HG03196 (cell line): ENCODE measurements at regions not wholly inside any gene's neighbourhood (a gene's known extent, or its start where the extent isn't known, plus 50 kb on each side); places are given as distances from the start of the nearest gene placed in this dataset.
"Not testable (repeated sequence)": the region's sequence is repeated elsewhere in the genome, so short reads cannot be mapped to it uniquely, and the experiment has no call there.

Source experiments
- ATAC-seq: cut with Tn5 transposase; IDR thresholded peaks from one replicate; pipeline ENCODE4 v1.9.1; 2021; ENCODE audit not compliant: unreplicated experiment

DNA sequence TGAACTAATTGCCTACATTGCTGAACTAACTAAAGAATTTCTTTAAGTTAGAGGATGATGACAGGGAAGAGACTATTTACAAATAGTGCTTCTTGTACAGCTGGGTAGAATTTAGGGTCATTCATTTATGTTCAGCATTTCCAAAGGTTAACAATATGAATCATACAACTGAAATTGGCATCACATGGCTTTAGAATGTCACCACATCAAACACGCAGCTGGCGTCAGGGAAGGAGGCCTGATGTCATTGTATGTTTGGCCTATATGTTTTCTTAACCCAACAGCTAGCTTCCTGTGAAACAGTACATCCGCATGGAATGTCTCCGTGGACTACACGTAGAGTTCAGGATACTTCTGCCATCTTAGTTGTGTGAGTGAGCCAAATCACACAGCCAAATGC is 99.0 kb upstream of the TNFSF11 start:
- no peak for ATAC-seq

DNA sequence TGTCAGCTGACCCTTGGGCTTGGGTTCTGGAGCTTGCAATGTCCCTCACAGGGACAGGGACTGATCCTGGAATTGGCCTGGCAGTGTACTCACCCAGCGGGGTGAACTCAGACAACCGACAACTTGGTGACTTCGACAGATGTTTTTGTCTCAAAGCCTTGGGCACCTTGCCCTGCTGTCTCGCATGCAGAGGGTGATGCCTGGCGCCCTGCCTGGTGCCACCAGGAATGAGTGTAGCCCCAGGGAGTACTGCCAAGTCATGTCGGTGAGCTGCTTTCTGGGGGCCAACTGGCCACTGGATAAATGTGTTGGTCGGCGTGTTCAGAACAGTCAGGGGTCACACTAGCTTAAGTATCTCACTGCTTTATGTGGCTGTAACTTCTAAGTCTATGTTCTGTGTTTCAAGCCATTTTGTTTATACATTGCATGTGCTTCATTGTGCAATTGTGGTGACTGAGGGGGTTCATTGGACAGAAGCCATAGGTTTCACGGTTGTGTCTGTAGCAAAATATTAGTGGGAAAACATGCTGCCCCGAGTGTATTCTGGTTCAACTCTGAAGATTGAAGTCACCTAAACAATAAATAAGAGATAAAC is 96.3 kb upstream of the TNFSF11 start:
- no peak for ATAC-seq

DNA sequence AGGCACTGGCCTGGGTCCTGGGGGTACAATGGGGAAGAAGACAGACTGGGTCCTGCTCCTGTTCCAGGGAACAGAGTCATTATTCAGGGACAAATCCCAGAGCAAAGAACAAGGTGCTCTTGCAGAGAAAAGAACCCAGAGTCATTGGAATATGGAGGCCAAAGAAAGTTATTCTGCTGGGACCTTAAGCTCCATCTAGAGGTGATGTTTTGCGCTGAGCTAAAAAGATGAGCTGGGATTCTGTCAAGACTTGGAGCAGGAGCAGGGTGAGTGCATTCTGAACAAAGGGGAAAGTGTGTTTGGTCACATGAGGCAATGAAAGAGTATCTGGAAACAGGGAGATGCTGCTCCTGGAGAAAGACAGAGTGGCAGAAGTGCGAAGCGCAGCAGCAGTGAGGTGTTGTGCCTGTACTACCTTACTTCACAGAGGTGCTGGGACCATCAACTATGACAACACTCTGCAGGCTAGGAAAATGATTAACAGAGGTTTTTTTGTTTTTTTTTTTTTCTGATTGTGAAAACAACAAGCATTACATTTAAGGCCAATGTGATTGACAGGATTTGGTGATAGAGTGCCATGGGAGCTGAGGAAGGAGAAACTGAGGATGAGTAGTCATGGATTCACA is 95.3 kb upstream of the TNFSF11 start:
- no peak for ATAC-seq

DNA sequence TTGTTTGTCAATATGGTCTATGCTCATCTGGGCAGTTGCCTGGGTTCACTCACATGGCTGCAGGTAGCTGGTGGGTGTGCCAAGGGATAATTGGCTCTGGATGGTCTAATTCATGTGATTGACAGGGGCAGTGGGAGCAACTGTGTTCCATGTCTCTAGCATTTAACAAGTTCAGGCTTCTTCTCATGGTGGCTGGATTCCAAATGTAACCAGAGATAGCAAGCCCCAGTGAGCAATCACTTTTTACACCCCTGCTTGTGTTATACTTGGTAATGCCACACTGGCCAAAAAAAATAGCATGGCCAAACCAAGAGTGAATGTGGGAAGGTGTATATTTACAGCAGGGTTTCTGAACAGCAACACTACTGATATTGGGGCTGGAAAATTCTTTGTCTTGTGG is 89.6 kb upstream of the TNFSF11 start:
- no peak for ATAC-seq

DNA sequence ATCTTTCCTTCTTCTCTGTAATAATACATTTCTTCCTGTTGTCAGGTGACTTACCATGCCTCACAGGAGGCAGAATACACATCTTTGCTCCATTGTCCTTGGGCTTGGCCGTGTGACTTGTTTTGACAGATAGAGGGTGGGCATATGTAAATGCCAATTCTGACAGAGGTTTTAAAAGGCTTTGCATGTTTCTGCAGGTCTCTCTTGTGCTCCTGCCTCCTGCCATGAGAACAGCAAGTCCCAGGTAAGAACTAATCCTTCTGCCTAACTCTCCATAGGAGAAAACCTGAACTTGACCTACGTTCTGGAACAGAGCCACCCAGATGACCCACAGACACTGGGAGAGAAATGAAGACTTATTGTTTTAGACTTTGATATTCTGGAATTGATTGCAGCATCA is 88.7 kb upstream of the TNFSF11 start:
- no peak for ATAC-seq

DNA sequence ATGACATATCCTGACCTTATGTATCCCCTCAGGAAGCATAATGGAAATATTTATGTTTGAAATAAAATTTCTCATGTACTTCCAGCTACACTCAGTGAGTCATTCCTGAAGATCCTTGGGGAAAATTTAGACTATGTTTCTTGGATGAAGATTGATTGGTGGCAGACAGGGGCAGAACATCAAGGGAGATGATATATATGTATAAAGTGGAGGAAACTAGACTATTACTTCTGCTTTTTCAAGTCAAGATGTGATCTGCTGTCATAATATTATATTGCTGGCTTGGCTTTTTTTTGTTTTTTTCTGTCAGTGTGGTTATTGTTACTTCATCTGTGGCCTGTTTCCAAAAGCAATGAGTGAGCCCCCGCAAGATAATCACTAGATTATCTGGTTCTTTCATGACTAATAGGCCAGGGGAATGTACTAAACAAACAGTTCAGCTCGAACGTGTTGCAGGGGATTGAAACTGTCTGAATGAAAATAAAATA is 87.2 kb upstream of the TNFSF11 start:
- ATAC-seq, result no peak

DNA sequence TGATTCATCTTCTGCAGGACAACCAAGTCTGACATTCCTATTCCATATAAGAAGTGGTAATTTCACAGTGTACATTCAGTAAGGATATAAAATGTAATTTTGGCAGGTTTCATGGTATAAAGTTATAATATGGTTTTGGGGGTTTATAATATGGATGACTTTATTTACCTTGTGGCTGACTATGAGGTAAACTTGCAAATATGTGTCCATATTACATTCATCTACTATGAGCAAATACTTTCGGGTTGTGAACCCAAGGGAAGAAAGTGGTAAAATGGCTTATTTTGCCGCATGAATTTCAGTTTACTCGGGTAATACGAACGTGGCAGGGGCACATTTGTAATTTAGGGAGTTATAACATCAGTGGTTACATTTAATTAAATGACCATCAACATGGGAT is 86.7 kb upstream of the TNFSF11 start:
- no peak for ATAC-seq

DNA sequence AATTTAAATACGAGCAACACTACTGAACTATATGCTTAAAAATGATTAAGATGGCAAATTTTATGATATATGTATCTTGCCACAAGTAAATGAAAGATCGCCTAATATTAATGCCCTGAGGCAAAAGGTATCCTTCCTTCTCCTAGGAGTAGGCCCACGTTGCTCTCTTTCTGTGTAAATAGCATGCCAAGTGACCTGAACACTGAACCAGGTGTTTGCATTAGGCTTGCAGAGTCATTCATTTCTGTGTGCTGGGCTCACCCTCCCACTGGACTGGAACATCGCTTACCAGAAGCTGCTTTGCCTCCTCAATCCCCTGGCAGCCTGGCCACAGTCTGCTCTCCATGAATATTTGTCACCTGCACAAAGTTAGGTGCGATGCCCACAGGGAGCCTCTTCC is 83.3 kb upstream of the TNFSF11 start:
- ATAC-seq, result no peak

DNA sequence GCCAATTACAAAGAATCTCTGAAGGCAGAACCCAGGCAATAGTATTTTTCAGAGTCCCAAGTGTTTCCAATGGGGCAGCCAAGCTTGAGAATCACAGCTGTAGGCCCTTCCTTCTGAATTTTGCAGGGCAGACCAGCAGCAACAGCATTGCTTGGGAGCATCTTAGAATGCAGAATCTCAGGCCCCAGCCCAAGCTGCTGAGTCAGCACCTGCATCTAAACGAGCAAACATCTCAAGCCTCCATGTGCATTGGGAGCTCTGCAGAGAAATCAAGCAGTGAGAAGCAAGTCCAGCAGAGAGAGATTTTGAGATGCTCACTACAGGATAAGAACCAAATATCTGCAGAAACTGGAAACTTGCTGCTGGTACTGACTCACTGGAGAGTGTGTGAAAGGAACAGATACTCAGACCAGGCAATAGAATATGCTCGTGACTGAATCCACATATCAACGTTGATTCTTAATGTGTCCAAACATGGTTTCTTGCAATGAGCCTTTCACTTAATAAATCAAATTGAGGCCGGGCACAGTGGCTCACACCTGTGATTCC is 81.5 kb upstream of the TNFSF11 start:
- ATAC-seq, result no peak

DNA sequence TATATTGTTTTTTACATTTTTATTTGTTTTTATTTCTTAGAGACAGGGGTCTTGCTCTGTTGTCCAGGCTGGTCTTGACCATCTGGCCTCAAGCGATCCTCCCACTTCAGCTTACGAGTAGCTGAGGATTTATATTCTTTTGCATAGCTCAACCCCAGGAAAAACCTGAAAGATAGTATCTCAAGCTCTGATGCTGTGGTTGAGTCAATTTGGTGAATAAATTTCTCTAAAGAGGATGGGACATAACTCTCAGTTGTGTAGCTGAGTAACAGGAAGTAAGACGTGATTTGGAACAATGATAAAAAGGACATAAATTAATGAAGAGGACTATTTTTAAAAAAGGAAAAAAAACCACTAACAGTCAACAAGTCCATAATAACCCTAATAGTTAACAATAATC is 79.8 kb upstream of the TNFSF11 start:
- no peak for ATAC-seq

DNA sequence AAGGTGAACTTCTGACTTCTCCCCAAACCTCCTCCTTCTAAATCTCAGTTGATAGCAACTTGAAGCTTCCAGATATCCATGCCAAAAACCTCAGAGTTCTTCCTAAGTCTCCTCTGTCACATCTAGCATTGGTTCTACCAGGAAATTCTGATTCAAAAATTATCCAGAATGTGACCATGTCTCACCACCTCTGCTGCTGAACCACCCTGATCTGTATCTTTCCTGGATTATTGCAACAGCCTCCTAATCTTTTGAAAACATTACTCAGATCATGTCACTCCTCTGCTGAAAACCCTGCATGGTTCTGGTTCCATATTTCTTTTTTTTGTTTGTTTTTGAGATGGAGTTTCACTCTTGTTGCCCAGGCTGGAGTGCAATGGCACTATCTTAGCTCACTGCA is 78.7 kb upstream of the TNFSF11 start:
- ATAC-seq, result no peak

DNA sequence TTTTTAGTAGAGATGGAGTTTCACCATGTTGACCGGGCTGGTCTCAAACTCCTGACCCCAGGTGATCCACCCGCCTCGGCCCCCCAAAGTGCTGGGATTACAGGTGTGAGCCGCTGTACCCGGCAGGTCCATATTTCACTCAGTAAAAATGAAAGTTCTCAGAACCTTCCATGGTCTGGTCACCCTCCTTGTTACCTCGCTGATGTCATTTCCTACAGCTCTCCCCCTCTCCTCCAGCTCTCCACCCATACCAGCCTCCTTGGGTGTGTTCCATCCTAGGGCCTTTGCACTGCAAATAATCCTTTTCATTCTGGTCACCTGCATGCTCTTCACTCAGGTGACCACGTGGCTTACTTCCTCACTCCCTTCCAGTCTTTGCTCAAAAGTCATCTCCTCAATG is 78.2 kb upstream of the TNFSF11 start:
- ATAC-seq, result no peak

DNA sequence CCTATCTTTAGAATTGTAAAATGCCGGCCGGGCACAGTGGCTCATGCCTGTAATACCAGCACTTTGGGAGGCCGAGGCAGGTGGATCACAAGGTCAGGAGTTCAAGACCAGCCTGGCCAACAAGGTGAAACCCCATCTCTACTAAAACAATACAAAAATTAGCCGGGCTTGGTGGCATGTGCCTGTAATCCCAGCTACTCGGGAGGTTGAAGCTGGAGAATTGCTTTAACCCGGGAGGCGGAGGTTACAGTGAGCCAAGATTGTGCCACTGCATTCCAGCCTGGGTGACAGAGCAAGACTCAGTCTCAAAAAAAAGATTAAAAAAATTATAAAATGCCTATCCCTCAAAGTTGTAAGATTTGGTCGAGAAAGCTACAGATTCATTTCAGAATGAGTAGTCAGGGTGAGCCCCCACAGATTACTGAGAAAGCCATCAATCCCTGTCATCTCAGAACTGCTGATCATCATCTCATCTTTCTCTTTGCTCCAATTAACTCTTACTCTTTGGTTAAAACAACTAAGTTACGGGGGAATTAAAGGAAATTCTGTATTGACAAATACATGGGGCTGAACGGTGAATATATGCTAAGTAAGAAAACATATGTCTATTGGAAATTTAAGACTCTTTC is 76.9 kb upstream of the TNFSF11 start:
- not testable (repeated sequence) for ATAC-seq

DNA sequence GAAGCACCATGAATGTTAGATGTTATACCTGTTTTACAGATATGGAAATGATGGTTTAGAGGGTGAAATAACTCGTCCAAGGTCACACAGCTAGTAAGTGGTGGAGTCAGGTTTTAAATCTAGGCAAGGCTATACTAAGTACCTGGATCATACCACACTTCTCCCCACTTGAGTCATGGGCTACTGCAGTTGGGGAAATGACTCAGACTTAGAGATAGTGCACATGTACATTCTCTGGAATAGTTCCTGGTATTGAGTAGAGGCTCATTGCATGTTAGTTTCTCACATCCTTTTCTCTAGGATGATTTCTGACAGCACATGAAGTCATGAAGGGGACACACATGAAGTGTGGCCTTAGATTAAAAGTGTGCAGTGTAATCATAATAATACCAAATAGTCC is 76.2 kb upstream of the TNFSF11 start:
- ATAC-seq, result peak; percentile 85

DNA sequence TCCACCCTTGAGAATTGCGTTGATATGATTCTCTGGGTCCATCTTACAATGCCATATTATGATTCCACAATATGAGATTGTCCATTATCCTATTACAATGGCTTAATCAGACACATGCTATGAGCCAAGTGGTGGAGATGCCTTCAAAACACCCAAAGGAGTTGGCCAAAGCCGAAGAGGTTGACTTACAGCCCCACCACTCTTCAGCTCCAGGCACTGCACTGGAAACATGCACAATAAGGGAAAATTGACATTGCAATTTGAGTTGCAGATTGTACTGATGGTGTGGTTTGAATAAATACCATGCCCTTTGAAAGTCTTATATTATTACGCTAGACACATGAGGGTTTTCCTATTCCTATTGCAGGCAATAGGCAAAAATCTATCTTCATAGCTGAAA is 75.4 kb upstream of the TNFSF11 start:
- ATAC-seq, result no peak
